ENCODE measurements at regions not wholly inside any gene's neighbourhood (a gene's known extent, or its start where the extent isn't known, plus 50 kb on each side); places are given as distances from the start of the nearest gene placed in this dataset.
"Not testable (repeated sequence)": the region's sequence is repeated elsewhere in the genome, so short reads cannot be mapped to it uniquely, and the experiment has no call there.

DNA sequence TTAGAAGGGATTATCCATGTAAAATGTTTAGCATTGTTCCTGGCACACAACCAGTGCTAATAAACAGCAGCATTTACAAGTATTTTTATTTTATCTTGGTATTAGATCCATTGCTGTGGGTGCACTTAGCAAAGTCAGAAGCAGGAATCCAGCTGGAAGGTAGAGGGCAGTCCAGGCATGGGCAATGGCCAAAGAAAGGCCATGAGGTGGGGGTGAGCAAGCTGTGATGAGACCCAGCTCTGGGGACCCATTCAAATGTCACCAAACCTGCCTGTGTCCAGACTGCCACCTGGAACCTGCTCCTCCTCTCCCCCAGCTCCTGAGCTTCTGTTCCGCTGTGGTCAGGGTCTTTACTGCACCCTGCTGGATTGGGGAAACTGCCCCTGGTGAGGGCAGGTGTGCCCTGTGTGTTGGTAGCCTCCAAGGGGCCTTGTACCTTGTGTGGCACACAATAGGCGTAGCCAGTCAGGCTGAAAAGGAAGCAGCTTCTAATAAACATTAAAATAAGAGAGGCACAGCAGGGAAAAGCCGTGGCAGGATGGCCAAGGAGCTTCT is 118.0 kb upstream of the CRHR1 start:
- Mint-ChIP-seq H3K4me3 (no peak overlapping the region), H3K4me1 (ENCODE audit: low read depth) (no peaks in the 10 kb centered on the region), H3K9me3 (no peaks in the 10 kb centered on the region), H3K27me3 (ENCODE audit: insufficient read depth) (peaks cover 18% of the 10 kb centered on the region), H3K27ac (no peak overlapping the region), H3K36me3 (ENCODE audit: low read depth) (no peaks in the 10 kb centered on the region)
- DNase-seq (ENCODE audit: low spot score) = no peak
- intact Hi-C loops (cut with micrococcal nuclease) = no loop called here

DNA sequence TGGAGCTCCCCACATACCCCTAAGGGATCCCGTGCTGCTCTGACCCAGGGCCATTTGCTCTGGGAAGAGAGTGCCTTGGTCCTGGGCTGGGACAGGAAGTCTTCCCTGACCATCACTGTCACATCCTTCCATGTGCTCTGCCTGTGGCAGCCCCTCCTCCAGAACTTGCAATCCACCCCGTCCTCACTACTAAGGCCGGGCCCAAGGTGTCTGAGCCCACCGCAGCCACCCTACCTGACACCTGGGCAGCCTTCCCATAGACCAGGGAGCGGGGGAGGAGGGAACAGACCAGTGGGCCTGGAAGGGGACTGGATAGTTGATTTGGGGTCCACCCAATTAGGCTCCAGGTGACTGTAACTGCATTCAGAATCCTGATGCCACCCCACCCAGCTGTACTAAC is 117.5 kb upstream of the CRHR1 start:
- DNase-seq (ENCODE audit: low spot score) = no peak
- Mint-ChIP-seq H3K27me3 (ENCODE audit: insufficient read depth) (peaks cover 16% of the 10 kb centered on the region), H3K36me3 (ENCODE audit: low read depth) (no peaks in the 10 kb centered on the region), H3K4me1 (ENCODE audit: low read depth) (no peaks in the 10 kb centered on the region), H3K4me3 (no peak overlapping the region), H3K9me3 (no peaks in the 10 kb centered on the region), H3K27ac (no peak overlapping the region)
- intact Hi-C loops (cut with micrococcal nuclease) = no loop called here

GRCh38 chr17:45667591-45668171 is 116.4 kb upstream of the CRHR1 start:
- no peaks in the 10 kb centered on the region for H3K4me1 Mint-ChIP-seq (ENCODE audit: low read depth)
- no peak for DNase-seq (ENCODE audit: low spot score)

GRCh38 chr17:45668316-45668715 is 115.8 kb upstream of the CRHR1 start:
- Mint-ChIP-seq H3K9me3 (no peaks in the 10 kb centered on the region), H3K27ac (no peak overlapping the region), H3K4me3 (no peak overlapping the region), H3K27me3 (ENCODE audit: insufficient read depth) (peaks cover 15% of the 10 kb centered on the region), H3K4me1 (ENCODE audit: low read depth) (no peaks in the 10 kb centered on the region), H3K36me3 (ENCODE audit: low read depth) (no peaks in the 10 kb centered on the region)
- intact Hi-C loops (cut with micrococcal nuclease) = no loop called here
- no peak for DNase-seq (ENCODE audit: low spot score)

More at GRCh38 chr17:45667591-45668171, 116.4 kb upstream of the CRHR1 start:
- H3K4me3 Mint-ChIP-seq = no peak overlapping the region
- H3K36me3 Mint-ChIP-seq (ENCODE audit: low read depth) = no peaks in the 10 kb centered on the region
- intact Hi-C loops (cut with micrococcal nuclease) = no loop called here
- H3K9me3 Mint-ChIP-seq = no peaks in the 10 kb centered on the region
- no peak overlapping the region for H3K27ac Mint-ChIP-seq
- H3K27me3 Mint-ChIP-seq (ENCODE audit: insufficient read depth) = peaks cover 16% of the 10 kb centered on the region

DNA sequence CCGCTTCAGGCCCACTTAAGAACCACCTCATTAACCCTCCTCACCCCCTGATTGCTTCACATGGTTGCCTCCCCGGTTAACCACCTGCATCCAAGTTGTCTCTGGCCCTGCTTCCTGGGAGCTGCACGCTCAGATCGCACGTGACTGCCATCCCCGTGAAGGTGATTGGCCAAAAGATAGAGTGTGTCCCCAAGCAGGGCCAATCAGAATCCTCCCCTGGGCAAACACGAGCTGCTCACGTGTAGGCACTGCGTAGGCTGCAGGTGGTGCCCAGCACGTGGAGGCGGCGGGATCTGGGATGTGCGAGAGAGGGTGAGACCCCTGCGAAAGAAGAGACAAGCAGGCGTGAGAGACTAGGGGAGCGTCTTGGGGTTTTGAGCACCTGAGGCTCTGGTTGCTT is 111.8 kb upstream of the CRHR1 start:
- no peak for DNase-seq (ENCODE audit: low spot score)
- intact Hi-C loops (cut with micrococcal nuclease) = no loop called here

GRCh38 chr17:45672792-45673191 is 111.3 kb upstream of the CRHR1 start:
- H3K4me1 Mint-ChIP-seq (ENCODE audit: low read depth) = no peaks in the 10 kb centered on the region
- H3K9me3 Mint-ChIP-seq = no peaks in the 10 kb centered on the region
- no peak for DNase-seq (ENCODE audit: low spot score)
- intact Hi-C loops (cut with micrococcal nuclease) = no loop called here
- H3K27me3 Mint-ChIP-seq (ENCODE audit: insufficient read depth) = peaks cover 15% of the 10 kb centered on the region
- no peak overlapping the region for H3K27ac Mint-ChIP-seq
- H3K4me3 Mint-ChIP-seq = no peak overlapping the region
- no peaks in the 10 kb centered on the region for H3K36me3 Mint-ChIP-seq (ENCODE audit: low read depth)

More for the DNA sequence above, 111.8 kb upstream of the CRHR1 start:
- no peak overlapping the region for H3K4me3 Mint-ChIP-seq
- no peak overlapping the region for H3K27ac Mint-ChIP-seq
- H3K27me3 Mint-ChIP-seq (ENCODE audit: insufficient read depth) = peaks cover 15% of the 10 kb centered on the region
- H3K4me1 Mint-ChIP-seq (ENCODE audit: low read depth) = no peaks in the 10 kb centered on the region
- H3K36me3 Mint-ChIP-seq (ENCODE audit: low read depth) = no peaks in the 10 kb centered on the region
- H3K9me3 Mint-ChIP-seq = no peaks in the 10 kb centered on the region

DNA sequence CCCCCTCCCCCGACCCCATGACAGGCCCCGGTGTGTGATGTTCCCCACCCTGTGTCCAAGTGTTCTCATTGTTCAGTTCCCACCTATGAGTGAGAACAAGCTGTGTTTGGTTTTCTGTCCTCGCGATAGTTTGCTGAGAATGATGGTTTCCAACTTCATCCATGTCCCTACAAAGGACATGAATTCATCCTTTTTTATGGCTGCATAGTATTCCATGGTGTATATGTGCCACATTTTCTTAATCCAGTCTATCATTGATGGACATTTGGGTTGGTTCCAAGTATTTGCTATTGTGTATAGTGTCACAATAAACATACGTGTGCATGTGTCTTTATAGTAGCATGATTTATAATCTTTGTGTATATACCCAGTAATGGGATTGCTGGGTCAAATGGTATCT is 110.4 kb upstream of the CRHR1 start:
- H3K4me3 Mint-ChIP-seq; H3K9me3 Mint-ChIP-seq; intact Hi-C loops (cut with micrococcal nuclease); DNase-seq (ENCODE audit: low spot score); H3K36me3 Mint-ChIP-seq (ENCODE audit: low read depth); H3K27ac Mint-ChIP-seq; H3K4me1 Mint-ChIP-seq (ENCODE audit: low read depth): not testable (repeated sequence)
- peaks cover 15% of the 10 kb centered on the region for H3K27me3 Mint-ChIP-seq (ENCODE audit: insufficient read depth)

DNA sequence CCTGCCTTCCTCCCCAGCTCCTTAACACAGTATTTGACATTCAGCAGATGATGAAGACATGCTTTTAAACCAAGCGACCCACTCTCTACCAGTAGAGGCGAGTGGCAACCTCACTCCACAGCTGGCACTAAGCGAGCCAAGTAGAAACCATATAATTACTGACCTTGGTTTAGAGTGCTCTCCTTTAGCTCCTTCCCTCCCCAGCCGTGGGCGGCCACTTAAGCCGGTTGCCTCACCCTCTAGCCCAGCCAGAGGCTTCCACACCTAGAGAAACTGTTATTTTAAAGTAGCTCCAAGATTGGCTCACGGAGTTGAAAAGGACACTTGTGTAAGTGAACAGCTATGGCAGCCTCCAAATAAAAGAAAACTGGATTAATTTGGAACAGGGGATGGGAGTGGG is 109.1 kb upstream of the CRHR1 start:
- no peak overlapping the region for H3K4me3 Mint-ChIP-seq
- intact Hi-C loops (cut with micrococcal nuclease) = no loop called here
- H3K27ac Mint-ChIP-seq = no peak overlapping the region
- DNase-seq (ENCODE audit: low spot score) = no peak
- peaks cover 8% of the 10 kb centered on the region for H3K27me3 Mint-ChIP-seq (ENCODE audit: insufficient read depth)
- no peaks in the 10 kb centered on the region for H3K4me1 Mint-ChIP-seq (ENCODE audit: low read depth)
- no peaks in the 10 kb centered on the region for H3K36me3 Mint-ChIP-seq (ENCODE audit: low read depth)
- H3K9me3 Mint-ChIP-seq = no peaks in the 10 kb centered on the region

GRCh38 chr17:45675892-45676291 is 108.2 kb upstream of the CRHR1 start:
- intact Hi-C loops (cut with micrococcal nuclease) = no loop called here
- DNase-seq (ENCODE audit: low spot score) = no peak
- H3K4me3 Mint-ChIP-seq = no peak overlapping the region
- no peaks in the 10 kb centered on the region for H3K4me1 Mint-ChIP-seq (ENCODE audit: low read depth)
- H3K9me3 Mint-ChIP-seq = no peaks in the 10 kb centered on the region
- no peaks in the 10 kb centered on the region for H3K36me3 Mint-ChIP-seq (ENCODE audit: low read depth)
- H3K27me3 Mint-ChIP-seq (ENCODE audit: insufficient read depth) = peaks cover 8% of the 10 kb centered on the region
- no peak overlapping the region for H3K27ac Mint-ChIP-seq

DNA sequence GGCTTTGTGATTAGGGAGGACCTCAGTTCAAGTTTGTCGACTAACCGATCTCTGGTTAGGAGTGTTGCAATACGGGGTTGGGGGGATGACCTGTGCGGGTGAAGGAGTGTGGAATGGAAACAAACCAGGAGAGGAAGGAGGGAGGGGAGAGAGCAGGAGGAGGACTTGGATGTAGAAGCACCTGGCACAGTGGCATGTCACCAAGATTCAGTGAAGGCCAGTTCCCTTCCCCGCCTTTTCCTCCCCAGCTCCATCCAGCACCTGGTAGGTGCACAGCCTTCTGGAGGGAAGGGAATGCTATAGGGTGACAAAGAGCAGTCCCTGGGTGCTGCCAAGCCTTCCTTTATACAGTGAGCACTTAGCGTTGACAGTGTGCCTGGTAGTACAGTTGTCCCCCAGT is 107.4 kb upstream of the CRHR1 start:
- no peak overlapping the region for H3K27ac Mint-ChIP-seq
- H3K4me1 Mint-ChIP-seq (ENCODE audit: low read depth) = no peaks in the 10 kb centered on the region
- H3K27me3 Mint-ChIP-seq (ENCODE audit: insufficient read depth) = peaks cover 12% of the 10 kb centered on the region
- DNase-seq (ENCODE audit: low spot score) = no peak
- H3K9me3 Mint-ChIP-seq = no peaks in the 10 kb centered on the region
- intact Hi-C loops (cut with micrococcal nuclease) = no loop called here
- no peaks in the 10 kb centered on the region for H3K36me3 Mint-ChIP-seq (ENCODE audit: low read depth)
- H3K4me3 Mint-ChIP-seq = no peak overlapping the region

DNA sequence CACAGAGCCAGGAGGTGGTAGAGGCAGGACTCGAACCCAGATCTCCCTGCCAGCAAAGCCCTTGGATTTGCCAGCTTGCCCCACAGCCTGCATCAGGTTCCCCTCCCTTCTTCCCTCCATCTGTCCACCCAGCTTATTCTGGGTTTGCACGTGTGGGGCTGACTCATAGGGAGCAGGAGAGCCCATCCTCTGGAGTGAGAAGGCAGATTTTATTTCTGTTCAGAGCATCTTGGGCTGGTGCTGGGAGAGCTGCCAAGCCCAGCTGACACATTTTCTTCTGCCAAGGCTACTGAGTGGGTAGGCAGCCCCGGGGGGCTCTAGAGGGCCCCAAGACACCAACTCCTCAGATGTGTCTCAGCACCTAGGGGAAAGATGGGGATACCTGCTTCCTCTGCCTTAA is 106.3 kb upstream of the CRHR1 start:
- Mint-ChIP-seq H3K36me3 (ENCODE audit: low read depth) (no peaks in the 10 kb centered on the region), H3K9me3 (no peaks in the 10 kb centered on the region), H3K27ac (no peak overlapping the region), H3K4me3 (no peak overlapping the region), H3K4me1 (ENCODE audit: low read depth) (no peaks in the 10 kb centered on the region), H3K27me3 (ENCODE audit: insufficient read depth) (peaks cover 12% of the 10 kb centered on the region)
- no peak for DNase-seq (ENCODE audit: low spot score)
- intact Hi-C loops (cut with micrococcal nuclease) = no loop called here

DNA sequence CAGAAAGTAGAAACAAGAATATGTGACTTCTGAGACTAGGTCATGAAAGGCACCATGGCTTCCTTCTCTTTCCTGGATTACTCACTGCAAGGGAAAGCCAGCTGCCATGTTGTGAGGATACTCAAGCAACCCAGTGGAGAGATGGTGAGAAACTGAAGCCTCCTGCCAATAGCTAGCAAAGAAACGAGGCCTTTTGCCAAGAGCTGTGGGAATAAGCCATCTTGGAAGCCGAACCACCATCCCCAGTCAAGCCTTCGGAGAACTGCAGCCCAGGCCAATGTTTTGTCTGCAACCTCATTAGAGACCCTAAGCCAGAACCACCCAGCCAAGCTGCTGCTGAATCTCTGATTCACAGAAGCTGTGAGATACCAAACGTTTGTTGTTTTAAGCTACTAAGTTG is 104.7 kb upstream of the CRHR1 start:
- intact Hi-C loops (cut with micrococcal nuclease) = no loop called here

DNA sequence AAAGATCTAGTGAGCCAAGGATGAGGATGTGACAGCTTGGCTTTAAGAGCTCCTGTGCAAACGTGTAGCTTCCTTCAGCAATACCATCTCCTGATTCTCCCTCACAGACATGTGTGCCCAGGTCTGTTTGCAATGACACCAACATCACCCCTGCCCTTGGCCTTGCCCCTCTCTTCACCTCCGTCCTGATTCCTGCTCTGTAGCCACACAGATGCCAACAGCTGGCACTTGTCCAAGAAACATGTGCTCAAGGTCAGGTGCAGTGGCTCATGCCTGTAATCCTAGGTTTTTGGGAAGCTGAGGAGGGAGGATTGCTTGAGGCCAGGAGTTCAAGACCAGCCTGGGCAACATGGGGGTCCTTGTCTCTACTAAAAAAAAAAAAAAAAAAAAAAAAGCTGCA is 103.8 kb upstream of the CRHR1 start:
- DNase-seq (ENCODE audit: low spot score) = no peak
- Mint-ChIP-seq H3K4me1 (ENCODE audit: low read depth) (no peaks in the 10 kb centered on the region), H3K27me3 (ENCODE audit: insufficient read depth) (peaks cover 5% of the 10 kb centered on the region), H3K4me3 (no peak overlapping the region), H3K36me3 (ENCODE audit: low read depth) (no peaks in the 10 kb centered on the region), H3K27ac (no peak overlapping the region), H3K9me3 (no peaks in the 10 kb centered on the region)
- intact Hi-C loops (cut with micrococcal nuclease) = no loop called here

More for the DNA sequence above, 104.7 kb upstream of the CRHR1 start:
- H3K4me3 Mint-ChIP-seq = no peak overlapping the region
- no peak overlapping the region for H3K27ac Mint-ChIP-seq
- DNase-seq (ENCODE audit: low spot score) = no peak
- peaks cover 7% of the 10 kb centered on the region for H3K27me3 Mint-ChIP-seq (ENCODE audit: insufficient read depth)
- H3K9me3 Mint-ChIP-seq = no peaks in the 10 kb centered on the region
- H3K4me1 Mint-ChIP-seq (ENCODE audit: low read depth) = no peaks in the 10 kb centered on the region
- H3K36me3 Mint-ChIP-seq (ENCODE audit: low read depth) = no peaks in the 10 kb centered on the region

DNA sequence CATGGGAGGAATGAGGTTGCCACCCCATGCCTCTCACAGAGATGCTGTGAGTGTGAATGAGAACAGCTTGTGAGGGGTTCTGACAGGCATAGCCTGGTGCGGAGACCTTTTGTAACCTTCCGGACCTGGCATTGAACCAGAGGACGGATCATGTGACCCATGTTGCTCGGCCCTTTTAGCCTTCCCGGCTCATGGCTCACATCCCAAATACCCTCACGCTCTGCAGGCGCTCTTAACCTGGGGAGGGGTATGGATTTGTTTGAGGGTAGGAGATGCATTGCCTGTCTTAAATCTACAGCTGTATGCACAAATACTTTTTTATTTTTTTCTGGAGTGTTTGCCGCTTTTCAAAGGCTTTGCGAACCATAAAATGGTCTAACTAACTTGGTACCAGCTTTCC is 102.4 kb upstream of the CRHR1 start:
- intact Hi-C loops (cut with micrococcal nuclease) = no loop called here
- no peak overlapping the region for H3K4me3 Mint-ChIP-seq
- no peak overlapping the region for H3K27ac Mint-ChIP-seq
- H3K4me1 Mint-ChIP-seq (ENCODE audit: low read depth) = no peaks in the 10 kb centered on the region
- peaks cover 5% of the 10 kb centered on the region for H3K27me3 Mint-ChIP-seq (ENCODE audit: insufficient read depth)
- no peaks in the 10 kb centered on the region for H3K9me3 Mint-ChIP-seq
- no peaks in the 10 kb centered on the region for H3K36me3 Mint-ChIP-seq (ENCODE audit: low read depth)
- DNase-seq (ENCODE audit: low spot score) = no peak

Measured in activated T-helper 1 cell treated with anti-CD3 and anti-CD28 coated beads, Interleukin-12 subunit alpha, Interleukin-12 subunit beta, Interleukin-2, Interleukin-4 antibody, amounts not matched to agents 30 ng/mL and 10 ng/mL and 1 ng/mL, durations not matched to agents 14 hours and 24 hours and 36 hours (primary cell).